Epithelial cell of proximal tubule (primary cell): ENCODE measurements at regions not wholly inside any gene's neighbourhood (a gene's known extent, or its start where the extent isn't known, plus 50 kb on each side); places are given as distances from the start of the nearest gene placed in this dataset.
"Not testable (repeated sequence)": the region's sequence is repeated elsewhere in the genome, so short reads cannot be mapped to it uniquely, and the experiment has no call there.

Source experiments
- DNase-seq: peaks from one replicate; pipeline ENCODE4 v3.0.0-alpha.2; 2011; ENCODE audit warnings: low read depth
- H3K4me3 ChIP-seq: 2 replicates; pipeline ENCODE4 v1.5.1; 2011; ENCODE audit warnings: low read depth, mild to moderate bottlenecking, low read length
- CTCF ChIP-seq: conservative IDR thresholded peaks from 2 replicates; pipeline ENCODE4 v1.5.1; 2012; ENCODE audit warnings: low read depth, mild to moderate bottlenecking, low read length

GRCh38 chr2:58479535-58480140 is 238.5 kb upstream of the FANCL start:
- TF ChIP-seq CTCF, result no peak
- DNase-seq, result no peak
- no peak overlapping the region for H3K4me3 ChIP-seq

- no peak overlapping the region for H3K4me3 ChIP-seq
- TF ChIP-seq CTCF, result no peak
- no peak for DNase-seq
Observed at GRCh38 chr2:58476556-58476955, 235.4 kb upstream of the FANCL start.

DNA sequence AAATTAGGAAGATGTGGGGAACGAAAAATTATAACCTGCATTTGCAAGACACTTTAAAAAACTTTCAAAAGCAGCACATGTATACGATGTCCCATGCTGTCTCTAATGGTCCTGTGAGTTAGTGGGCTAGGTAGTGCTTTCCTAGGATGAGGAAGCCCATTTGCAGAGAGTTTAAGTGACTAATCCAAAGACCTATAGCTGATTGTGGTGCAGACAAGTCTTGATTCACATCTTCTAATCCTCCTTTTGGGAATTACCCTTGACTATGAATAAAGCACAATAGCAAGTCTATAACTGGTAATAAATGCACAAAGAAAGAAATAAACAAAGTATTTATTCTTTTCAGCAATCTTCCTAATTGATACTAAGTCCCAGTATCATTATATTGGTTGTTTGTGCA is 234.6 kb upstream of the FANCL start:
- no peak for DNase-seq
- H3K4me3 ChIP-seq, result no peak overlapping the region
- no peak for TF ChIP-seq CTCF

- DNase-seq, result no peak
- no peak overlapping the region for H3K4me3 ChIP-seq
- TF ChIP-seq CTCF, result no peak
Observed at GRCh38 chr2:58473165-58473564, 232.0 kb upstream of the FANCL start.

DNA sequence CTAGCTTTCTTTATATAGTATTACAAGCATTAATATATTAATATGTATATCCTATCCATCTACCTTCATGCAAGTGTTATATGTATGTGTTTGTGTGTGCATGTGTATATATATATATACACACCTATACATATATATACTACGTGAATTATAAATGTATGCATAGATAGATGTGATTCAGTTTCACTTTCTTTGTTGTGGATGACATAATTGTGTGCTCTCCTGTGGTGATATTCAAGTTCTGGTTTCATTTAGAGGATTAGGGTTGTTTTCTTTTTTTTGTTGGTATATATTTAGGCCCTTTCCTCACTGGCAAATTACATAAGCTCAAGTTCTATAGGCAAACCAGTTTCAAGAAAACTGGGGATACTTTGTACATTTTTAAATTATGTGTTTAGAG is 225.7 kb upstream of the FANCL start:
- H3K4me3 ChIP-seq, result no peak overlapping the region
- TF ChIP-seq CTCF, result no peak
- no peak for DNase-seq

- H3K4me3 ChIP-seq, DNase-seq: not testable (repeated sequence)
Observed at GRCh38 chr2:58466021-58466420, 224.9 kb upstream of the FANCL start.

DNA sequence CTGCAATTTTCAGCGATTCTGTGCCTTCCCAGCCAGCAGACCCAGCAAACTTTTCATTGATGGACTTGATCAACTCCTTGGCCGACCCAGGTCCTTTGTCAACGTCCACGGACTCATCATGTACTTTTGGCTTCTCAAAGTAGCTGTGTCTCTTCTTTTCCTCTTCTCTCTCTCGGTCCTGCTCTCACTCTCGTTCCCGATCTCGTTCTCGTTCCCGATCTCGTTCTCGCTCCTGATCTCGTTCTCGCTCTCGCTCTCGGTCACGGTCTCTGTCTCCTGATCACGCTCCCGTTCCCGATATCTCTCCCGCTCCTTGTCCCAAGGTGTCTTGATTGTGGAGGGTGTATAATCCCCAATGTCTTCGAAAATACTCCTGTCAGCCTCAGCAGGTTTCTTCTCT is 219.5 kb upstream of the FANCL start:
- no peak for TF ChIP-seq CTCF
- DNase-seq, result no peak
- no peak overlapping the region for H3K4me3 ChIP-seq
